GM13976 (cell line): ENCODE measurements at regions not wholly inside any gene's neighbourhood (a gene's known extent, or its start where the extent isn't known, plus 50 kb on each side); places are given as distances from the start of the nearest gene placed in this dataset.

Experiments used
- DNase-seq: peaks from one replicate; pipeline ENCODE4 v3.0.0; 2012; ENCODE audit warnings: low spot score
- CTCF ChIP-seq: IDR thresholded peaks from 2 replicates; pipeline ENCODE4 v1.5.1; 2012; ENCODE audit warnings: borderline replicate concordance, mild to moderate bottlenecking; ENCODE audit not compliant: insufficient read depth; ENCODE audit errors: extremely low read depth, missing control alignments, control extremely low read depth
- in situ Hi-C: fragments of 300-500 bp; cut with MboI; formaldehyde crosslinking; loops from one replicate; pipeline ENCODE4 v1.12.0; 2022; ENCODE audit warnings: low sequenced_read_pairs, mixed read lengths, inconsistent platforms; ENCODE audit not compliant: unreplicated experiment

GRCh38 chr7:82685214-82685613 lies 241.6 kb upstream of the CACNA2D1 start:
- in situ Hi-C loops = no loop called here
- TF ChIP-seq CTCF = no peak
- DNase-seq = no peak

DNA sequence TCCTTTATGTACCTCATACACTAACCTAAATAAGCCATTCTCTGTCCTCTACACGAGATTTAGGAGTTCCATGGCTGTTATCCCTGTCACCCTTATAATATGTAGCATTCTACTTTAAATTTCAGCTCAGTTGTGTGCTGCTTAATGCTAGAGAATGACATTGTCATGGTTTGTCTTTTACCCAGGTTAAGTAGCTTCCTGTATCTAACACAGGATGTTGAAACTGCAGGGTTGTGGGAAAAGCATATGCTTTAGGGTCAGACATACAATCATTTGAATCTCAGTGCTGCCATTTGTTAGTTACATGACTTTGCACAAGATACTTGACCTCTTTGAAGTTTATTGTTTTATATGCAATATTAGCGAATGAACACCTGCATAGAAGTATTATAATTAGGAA lies 235.1 kb upstream of the CACNA2D1 start:
- DNase-seq = no peak
- in situ Hi-C loops = no loop called here

GRCh38 chr7:82678259-82678658 lies 234.7 kb upstream of the CACNA2D1 start:
- TF ChIP-seq CTCF = no peak
- DNase-seq = no peak
- in situ Hi-C loops = no loop called here

More for the DNA sequence above, 235.1 kb upstream of the CACNA2D1 start:
- TF ChIP-seq CTCF = no peak

GRCh38 chr7:82677493-82677892 lies 233.9 kb upstream of the CACNA2D1 start:
- TF ChIP-seq CTCF = no peak
- in situ Hi-C loops = no loop called here
- no peak for DNase-seq

DNA sequence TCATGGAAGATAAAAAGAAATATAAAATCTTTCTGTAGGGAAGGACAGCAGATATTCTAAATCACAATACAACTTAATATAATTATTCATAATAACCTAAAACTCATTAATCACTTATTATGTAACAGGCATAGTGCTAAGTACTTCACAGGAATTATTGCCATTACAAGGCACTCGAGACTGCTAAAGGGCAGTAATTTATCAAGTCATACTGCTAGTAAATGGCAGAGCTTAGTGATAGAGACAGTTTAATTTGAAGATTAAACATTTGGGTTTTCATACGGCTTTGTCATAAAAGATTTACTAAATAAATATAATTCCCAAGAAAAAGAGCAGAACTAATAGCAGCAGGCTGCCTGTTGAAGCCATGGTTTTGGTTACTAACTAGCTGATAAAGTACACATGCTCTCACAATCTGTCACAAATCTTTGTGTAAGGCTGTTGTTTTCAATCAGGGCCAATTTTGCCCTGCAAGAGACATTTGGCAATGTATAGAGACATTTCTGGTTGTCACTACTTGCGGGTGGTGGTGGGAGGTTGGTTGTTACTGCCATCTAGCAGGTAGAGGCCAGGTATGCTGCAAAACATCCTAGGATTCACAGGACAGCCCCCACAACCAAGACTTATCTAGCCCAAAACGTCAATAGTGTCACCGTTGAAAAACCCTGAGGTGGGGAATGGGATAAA lies 233.3 kb upstream of the CACNA2D1 start:
- in situ Hi-C loops = no loop called here
- no peak for TF ChIP-seq CTCF

DNA sequence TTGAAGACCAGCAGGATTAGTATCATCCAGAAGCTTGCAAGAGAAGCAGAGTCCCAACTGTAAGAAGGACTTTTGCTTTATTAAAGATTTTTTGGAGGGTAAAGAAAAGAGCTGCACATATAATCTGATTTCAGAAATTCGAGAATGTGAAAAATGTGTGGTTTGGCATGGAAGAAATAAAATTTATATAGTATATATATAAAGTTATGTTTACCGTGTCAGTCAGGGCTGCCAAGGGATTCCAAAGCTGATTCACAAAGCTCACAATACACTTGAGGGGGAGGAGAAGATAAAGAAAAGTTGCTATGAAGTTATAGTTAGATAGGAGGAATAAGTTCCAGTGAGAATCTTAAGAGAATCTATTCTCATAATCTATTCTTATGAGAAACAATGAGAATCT lies 231.8 kb upstream of the CACNA2D1 start:
- in situ Hi-C loops = no loop called here
- no peak for DNase-seq
- TF ChIP-seq CTCF = no peak

More for the DNA sequence above, 233.3 kb upstream of the CACNA2D1 start:
- no peak for DNase-seq

DNA sequence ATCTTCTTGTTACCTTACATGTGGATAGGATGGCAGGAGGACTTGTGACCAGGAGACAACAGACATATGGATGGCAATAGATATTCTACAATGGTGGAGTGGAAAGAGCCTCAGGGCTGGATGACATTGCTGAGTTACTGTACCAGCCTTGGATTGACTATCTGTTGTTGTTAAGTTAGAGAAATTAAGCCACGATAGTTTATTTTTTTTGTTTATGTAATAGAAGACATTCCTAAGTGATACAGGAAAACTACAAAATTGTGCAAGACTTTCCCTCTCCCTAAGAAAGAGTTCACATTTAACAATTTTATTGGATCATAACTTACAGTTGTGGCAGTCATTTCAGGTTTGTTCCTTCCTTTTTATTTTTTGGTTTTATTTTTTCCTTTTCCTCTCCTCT lies 230.7 kb upstream of the CACNA2D1 start:
- in situ Hi-C loops = no loop called here
- TF ChIP-seq CTCF = no peak
- no peak for DNase-seq
